ENCODE measurements at regions not wholly inside any gene's neighbourhood (a gene's known extent, or its start where the extent isn't known, plus 50 kb on each side); places are given as distances from the start of the nearest gene placed in this dataset.

GRCh38 chr1:222329493-222330045 is 218.3 kb downstream of the HHIPL2 start:
- no peak for TF ChIP-seq CTCF (IDR thresholded peaks at IDR 0.05; ENCODE audit: poor library complexity)
- no peak for TF ChIP-seq EZH2phosphoT487 (IDR thresholded peaks at IDR 0.05; ENCODE audit: low read depth, severe bottlenecking, unreplicated experiment)

All from hepatocyte (in vitro differentiated cells).